Effector memory CD4-positive, alpha-beta T cell (primary cell): ENCODE measurements at regions not wholly inside any gene's neighbourhood (a gene's known extent, or its start where the extent isn't known, plus 50 kb on each side); places are given as distances from the start of the nearest gene placed in this dataset.

Experiments
- DNase-seq, 3 donors: peaks; one replicate each; pipeline ENCODE4 v3.0.0-alpha.2; 2020
- H3K27ac ChIP-seq: 2 replicates; pipeline ENCODE4 v1.7.0; 2013; ENCODE audit warnings: mild to moderate bottlenecking, low read length, moderate library complexity; ENCODE audit not compliant: insufficient read depth, poor library complexity, severe bottlenecking
- H3K27me3 ChIP-seq: replicated peaks from 2 replicates; pipeline ENCODE4 v1.7.0; 2013; ENCODE audit warnings: mild to moderate bottlenecking, low read length; ENCODE audit not compliant: insufficient read depth, control insufficient read depth, poor library complexity, severe bottlenecking
- H3K36me3 ChIP-seq: 2 replicates; pipeline ENCODE4 v1.7.0; 2013; ENCODE audit warnings: mild to moderate bottlenecking, low read length, moderate library complexity; ENCODE audit not compliant: control insufficient read depth, insufficient read depth
- H3K4me1 ChIP-seq: 2 replicates; pipeline ENCODE4 v1.7.0; 2013; ENCODE audit warnings: low read length, mild to moderate bottlenecking; ENCODE audit not compliant: control insufficient read depth, insufficient read depth, poor library complexity, severe bottlenecking
- H3K4me3 ChIP-seq: 2 replicates; pipeline ENCODE4 v1.7.0; 2013; ENCODE audit warnings: low read length, low read depth, mild to moderate bottlenecking; ENCODE audit not compliant: insufficient read depth, poor library complexity, severe bottlenecking
- H3K9me3 ChIP-seq: 2 replicates; pipeline ENCODE4 v1.7.0; 2013; ENCODE audit warnings: mild to moderate bottlenecking, low read length, moderate library complexity; ENCODE audit not compliant: control insufficient read depth

DNA sequence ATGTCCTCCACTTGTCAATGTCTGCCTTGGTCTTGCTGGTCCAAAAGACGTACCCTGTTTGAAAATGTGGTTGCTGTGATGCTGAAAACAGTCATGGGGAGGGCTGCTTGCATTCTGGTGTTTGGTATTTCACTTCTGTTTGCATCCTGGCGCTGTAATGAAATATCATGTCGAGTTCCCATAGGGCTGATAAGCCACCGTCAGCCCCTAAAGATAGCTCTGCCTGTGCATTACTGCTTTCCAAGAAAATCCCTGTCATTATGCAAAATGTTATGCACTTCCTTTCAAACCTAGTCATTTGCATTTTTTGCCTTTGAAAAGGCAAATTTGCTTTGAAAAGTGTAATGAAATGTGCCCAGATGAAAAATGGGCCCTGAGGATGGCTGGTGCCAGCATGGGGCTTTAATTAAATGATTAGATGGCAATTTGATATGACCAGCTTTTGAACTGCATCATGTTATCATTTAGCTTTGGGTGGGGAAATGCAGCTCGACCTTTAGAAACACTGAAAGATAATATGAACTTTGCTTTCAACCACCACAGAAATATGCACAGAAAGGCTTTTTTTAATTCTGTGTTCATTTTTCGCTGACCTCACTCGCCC, 374.4 kb upstream of the SGCD start:
- Histone ChIP-seq H3K36me3 (no peaks in the 10 kb centered on the region), H3K27me3 (no peaks in the 10 kb centered on the region), H3K4me1 (no peaks in the 10 kb centered on the region), H3K27ac (no peak overlapping the region), H3K9me3 (no peaks in the 10 kb centered on the region), H3K4me3 (no peak overlapping the region)
- DNase-seq, result no peak

DNA sequence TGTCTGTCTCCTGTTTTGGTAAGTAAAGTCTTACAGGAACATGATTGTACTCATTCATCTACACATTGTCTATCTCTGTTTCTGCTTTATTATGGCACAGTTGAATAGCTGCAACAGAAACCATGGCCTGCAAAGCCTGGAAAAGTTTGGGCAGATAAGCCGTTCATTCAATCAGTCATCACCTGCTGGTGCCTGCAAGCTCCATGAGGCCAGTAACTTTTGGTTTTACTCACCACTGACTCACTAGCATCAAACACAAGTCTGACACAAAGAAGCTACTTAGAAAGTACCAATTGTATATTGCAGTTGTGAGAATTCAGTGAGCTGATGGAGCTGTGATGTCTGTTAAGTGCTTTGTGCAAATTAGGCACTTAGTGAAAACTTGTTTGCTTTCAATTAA, 373.6 kb upstream of the SGCD start:
- H3K4me3 ChIP-seq, result no peak overlapping the region
- H3K9me3 ChIP-seq, result no peaks in the 10 kb centered on the region
- DNase-seq, result no peak
- no peaks in the 10 kb centered on the region for H3K4me1 ChIP-seq
- H3K27ac ChIP-seq, result no peak overlapping the region
- no peaks in the 10 kb centered on the region for H3K27me3 ChIP-seq
- no peaks in the 10 kb centered on the region for H3K36me3 ChIP-seq

DNA sequence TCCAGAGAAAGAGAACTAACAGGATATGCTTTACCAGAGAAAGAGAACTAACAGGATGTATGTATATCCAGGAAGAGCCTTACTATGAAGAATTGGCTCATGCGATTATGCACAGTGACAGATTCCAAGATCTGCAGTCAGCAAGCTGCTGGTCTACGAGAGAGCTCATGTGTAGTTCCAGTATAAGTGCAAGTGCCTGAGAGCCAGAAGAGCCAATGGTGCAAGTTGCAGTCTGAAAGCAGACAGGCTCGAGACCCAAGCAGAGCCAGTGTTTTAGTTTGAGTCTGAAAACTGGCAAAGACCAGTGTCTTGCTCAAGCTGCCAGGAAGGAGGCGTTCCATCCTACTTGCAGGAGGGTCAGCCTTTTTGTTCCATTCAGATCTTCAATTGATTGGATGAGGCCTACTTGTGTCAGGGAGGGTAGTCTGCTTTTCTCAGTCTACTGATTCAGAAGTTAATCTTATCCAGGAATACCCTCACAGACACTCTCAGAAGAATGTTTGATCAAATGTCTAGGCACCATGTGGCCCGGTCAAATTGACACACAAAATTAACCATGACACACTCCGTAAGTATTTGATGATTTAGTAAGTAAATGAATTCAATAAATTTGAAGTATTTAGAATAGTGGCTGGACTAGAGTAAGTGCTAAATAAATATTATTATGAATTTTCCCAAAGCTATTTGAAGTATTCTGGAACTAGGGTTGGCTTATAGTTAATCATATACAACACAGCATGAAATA, 372.1 kb upstream of the SGCD start:
- no peak overlapping the region for H3K27ac ChIP-seq

DNA sequence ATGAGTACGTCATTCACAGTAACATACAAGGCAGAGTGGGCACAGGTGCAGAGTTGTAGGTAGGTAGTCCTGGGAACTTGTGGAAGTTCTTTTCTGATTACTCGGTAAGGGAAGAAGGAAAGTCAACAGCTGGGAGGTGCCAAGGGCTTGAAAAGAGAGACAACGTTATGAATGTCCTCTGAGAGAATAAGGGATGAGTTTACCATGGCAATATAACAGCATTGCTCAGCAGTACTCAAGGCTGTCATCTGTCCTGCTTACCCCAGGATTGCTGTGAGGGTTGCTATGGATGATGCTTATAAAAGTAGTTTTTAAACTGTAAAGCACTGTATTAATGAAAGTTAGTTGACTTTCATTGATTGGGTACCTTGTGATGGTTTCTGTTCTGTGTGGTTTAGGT, 369.1 kb upstream of the SGCD start:
- DNase-seq, result no peak
- Histone ChIP-seq H3K4me1 (no peaks in the 10 kb centered on the region), H3K36me3 (no peaks in the 10 kb centered on the region), H3K4me3 (no peak overlapping the region), H3K27me3 (no peaks in the 10 kb centered on the region), H3K9me3 (no peaks in the 10 kb centered on the region), H3K27ac (no peak overlapping the region)

More for the DNA sequence above, 372.1 kb upstream of the SGCD start:
- H3K27me3 ChIP-seq, result no peaks in the 10 kb centered on the region
- no peaks in the 10 kb centered on the region for H3K4me1 ChIP-seq
- no peaks in the 10 kb centered on the region for H3K36me3 ChIP-seq
- DNase-seq, result no peak
- H3K9me3 ChIP-seq, result no peaks in the 10 kb centered on the region
- no peak overlapping the region for H3K4me3 ChIP-seq

DNA sequence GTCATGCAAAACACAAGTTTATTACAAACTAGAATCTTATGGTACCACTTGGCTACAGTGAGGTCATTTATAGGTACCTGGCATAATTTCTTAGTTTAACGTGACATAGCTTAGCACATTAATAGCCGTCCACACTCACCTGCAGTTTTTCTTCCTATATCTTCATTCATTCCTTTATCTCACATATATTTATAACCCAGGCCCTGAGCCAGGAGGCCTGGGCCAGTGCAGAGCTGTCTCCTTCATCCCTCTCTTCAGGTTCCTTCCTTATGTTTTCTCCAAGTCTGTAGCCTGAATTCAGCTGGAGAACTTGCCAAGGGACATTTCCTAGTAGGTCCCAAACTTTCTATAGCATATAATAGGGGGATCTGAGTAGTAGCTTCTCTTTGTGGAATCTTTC, 367.9 kb upstream of the SGCD start:
- Histone ChIP-seq H3K27ac (no peak overlapping the region), H3K4me1 (no peaks in the 10 kb centered on the region)
- no peak for DNase-seq

DNA sequence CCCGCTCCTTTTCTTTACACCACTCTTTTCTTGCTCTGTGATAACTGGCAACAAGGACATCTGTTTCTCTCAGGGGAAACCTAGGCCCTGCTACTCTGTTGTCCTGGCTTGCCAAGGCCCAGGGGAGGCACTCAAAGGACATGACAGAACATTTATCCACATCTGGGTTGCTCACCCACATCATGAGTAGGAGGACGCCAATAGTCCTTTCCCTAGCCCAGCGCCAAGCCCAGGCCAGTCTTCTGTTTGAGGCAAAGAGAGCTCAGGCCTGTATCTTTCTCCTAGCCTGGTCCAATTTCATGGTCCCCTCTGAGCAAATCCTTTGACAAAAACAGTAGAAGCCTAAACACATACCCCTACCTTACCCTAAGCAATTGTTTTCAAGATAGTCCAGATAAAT, 366.8 kb upstream of the SGCD start:
- DNase-seq, result no peak
- Histone ChIP-seq H3K27me3 (no peaks in the 10 kb centered on the region), H3K4me1 (no peaks in the 10 kb centered on the region), H3K36me3 (no peaks in the 10 kb centered on the region), H3K27ac (no peak overlapping the region), H3K9me3 (no peaks in the 10 kb centered on the region), H3K4me3 (no peak overlapping the region)

More for the DNA sequence above, 367.9 kb upstream of the SGCD start:
- Histone ChIP-seq H3K27me3 (no peaks in the 10 kb centered on the region), H3K4me3 (no peak overlapping the region), H3K9me3 (no peaks in the 10 kb centered on the region), H3K36me3 (no peaks in the 10 kb centered on the region)

DNA sequence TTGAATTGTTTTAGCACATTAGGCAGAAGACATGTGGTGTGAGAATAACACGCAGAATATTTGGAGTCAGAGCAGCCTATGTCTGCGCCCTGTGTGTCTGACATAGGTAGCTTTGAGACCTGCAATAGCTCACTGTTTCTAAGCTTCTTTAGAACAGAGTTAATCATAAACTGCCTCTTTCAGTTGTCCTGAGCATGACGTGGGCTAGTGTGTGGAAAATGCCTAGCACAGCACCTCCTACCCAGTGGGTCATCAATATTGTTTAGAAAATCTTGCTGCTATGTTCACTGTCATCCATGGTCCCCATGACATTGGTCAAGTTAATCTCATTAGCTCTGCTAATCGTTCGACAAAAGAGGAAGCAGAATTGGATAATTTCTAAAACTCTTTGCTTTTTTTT, 357.4 kb upstream of the SGCD start:
- no peak overlapping the region for H3K27ac ChIP-seq
- H3K4me3 ChIP-seq, result no peak overlapping the region
- DNase-seq, result no peak
- H3K36me3 ChIP-seq, result no peaks in the 10 kb centered on the region
- no peaks in the 10 kb centered on the region for H3K4me1 ChIP-seq
- no peaks in the 10 kb centered on the region for H3K27me3 ChIP-seq
- no peaks in the 10 kb centered on the region for H3K9me3 ChIP-seq

DNA sequence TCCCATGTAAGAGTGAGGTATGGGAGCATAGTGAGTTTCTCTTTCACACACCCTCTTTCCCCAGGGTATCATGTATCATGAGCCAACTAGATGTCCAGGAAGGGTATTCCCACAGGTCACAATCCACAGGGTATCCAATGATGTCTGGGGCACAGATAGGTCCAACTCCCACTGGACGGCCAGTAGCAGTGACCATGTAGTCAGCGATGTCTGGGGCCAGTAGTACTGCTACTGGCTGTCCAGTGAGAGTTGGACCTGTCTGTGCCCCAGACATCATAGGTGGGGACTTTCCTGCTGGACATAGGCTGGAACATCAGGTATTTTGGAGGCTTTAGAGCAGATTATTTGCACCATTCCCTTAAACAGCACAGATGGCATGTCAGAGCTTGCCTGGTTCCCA, 352.6 kb upstream of the SGCD start:
- Histone ChIP-seq H3K36me3 (no peaks in the 10 kb centered on the region), H3K9me3 (no peaks in the 10 kb centered on the region), H3K27me3 (no peaks in the 10 kb centered on the region), H3K4me1 (no peaks in the 10 kb centered on the region), H3K4me3 (no peak overlapping the region), H3K27ac (no peak overlapping the region)
- DNase-seq, result no peak

DNA sequence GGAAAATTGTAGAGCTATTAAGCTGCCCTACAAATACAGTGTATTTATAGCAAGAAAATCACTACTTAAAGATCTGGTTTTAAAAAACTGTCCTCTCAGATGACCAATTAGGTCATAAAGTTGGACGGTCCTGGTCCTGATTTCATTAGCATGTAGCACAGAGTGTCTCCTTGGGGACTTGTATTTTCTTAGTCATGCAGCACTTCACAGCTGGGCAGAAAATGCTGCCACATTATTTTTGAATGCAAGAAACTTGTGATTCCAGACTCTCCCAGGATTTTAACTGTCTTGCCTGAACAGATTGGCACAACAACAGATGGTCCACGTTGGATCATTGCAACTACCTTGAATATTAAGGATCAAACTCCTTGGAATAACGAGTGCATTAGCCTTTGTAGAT, 348.1 kb upstream of the SGCD start:
- H3K27ac ChIP-seq, result no peak overlapping the region
- no peaks in the 10 kb centered on the region for H3K36me3 ChIP-seq
- no peaks in the 10 kb centered on the region for H3K9me3 ChIP-seq
- H3K27me3 ChIP-seq, result no peaks in the 10 kb centered on the region
- no peak for DNase-seq
- H3K4me1 ChIP-seq, result no peaks in the 10 kb centered on the region
- H3K4me3 ChIP-seq, result no peak overlapping the region

DNA sequence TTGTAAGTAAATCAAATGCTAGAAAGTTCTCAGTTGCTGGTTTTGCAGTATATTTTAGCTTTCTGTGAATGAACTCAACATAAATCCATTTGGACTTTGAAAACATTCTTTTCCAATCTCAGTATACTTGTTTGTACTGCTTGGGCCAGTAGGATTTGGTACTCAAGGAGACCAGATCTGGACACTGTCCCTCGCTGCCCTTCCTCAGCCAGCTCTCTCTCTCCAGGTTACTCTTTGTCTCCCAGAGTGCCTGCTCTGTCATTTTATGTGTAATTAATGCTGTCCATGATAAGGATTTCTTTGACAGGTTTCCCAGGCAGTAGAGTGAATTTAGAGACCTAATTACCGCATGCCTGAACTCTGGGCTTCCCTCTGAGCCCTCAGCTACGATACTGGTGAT, 344.6 kb upstream of the SGCD start:
- H3K4me1 ChIP-seq, result no peaks in the 10 kb centered on the region
- no peaks in the 10 kb centered on the region for H3K36me3 ChIP-seq
- H3K27me3 ChIP-seq, result no peaks in the 10 kb centered on the region
- no peak overlapping the region for H3K27ac ChIP-seq
- no peak overlapping the region for H3K4me3 ChIP-seq
- H3K9me3 ChIP-seq, result no peaks in the 10 kb centered on the region
- DNase-seq, result no peak
